ENCODE measurements at regions not wholly inside any gene's neighbourhood (a gene's known extent, or its start where the extent isn't known, plus 50 kb on each side); places are given as distances from the start of the nearest gene placed in this dataset.
"Not testable (repeated sequence)": the region's sequence is repeated elsewhere in the genome, so short reads cannot be mapped to it uniquely, and the experiment has no call there.

DNA sequence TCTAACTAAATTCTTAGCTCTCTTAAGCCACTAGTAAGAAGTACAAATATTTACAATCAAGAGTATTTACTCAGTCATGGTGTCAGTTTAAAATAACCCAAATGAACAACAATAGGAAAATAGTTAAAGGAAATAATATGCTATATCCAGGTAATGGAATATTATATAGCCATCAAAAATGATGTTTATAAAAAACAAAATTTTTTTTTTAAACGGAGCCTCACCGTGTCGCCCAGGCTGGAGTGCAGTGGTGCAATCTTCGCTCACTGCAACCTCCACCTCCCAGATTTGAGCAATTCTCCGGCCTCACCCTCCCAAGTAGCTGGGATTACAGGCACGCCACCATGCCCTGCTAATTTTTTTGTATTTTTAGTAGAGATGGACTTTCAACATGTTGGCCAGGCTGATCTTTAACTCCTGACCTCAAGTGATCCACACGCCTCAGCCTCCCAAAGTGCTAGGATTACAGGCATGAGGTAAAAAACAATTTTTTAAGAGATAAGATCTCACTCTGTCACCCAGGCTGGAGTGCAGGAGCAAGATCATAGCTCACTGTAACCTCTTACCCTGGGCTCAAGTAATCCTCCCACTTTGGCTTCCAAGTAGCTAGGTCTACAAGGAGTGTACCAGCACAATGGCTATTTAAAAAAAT, 132.5 kb downstream of the NOC3L start:
- Histone ChIP-seq H3K4me1 (ENCODE audit: control insufficient read depth in 5 of 5, insufficient read depth in 5 of 5, low read length in 5 of 5) (peaks cover 0 to 6% (median 0%) of the 10 kb centered on the region in 5 donors), H3K9me3 (ENCODE audit: control insufficient read depth in 5 of 5, low read length in 5 of 5) (no peaks in the 10 kb centered on the region), H3K9ac (ENCODE audit: low read length in 5 of 5) (no peak overlapping the region), H3K27me3 (ENCODE audit: control insufficient read depth in 5 of 5, insufficient read depth in 4 of 5, low read length in 5 of 5) (no peaks in the 10 kb centered on the region), H3K36me3 (ENCODE audit: control insufficient read depth in 5 of 5, insufficient read depth in 5 of 5, low read length in 5 of 5) (no peaks in the 10 kb centered on the region), H3K4me3 (ENCODE audit: low read depth in 1 of 5, low read length in 5 of 5) (no peak overlapping the region), H3K27ac (ENCODE audit: low read depth, low read length) (no peak overlapping the region)

DNA sequence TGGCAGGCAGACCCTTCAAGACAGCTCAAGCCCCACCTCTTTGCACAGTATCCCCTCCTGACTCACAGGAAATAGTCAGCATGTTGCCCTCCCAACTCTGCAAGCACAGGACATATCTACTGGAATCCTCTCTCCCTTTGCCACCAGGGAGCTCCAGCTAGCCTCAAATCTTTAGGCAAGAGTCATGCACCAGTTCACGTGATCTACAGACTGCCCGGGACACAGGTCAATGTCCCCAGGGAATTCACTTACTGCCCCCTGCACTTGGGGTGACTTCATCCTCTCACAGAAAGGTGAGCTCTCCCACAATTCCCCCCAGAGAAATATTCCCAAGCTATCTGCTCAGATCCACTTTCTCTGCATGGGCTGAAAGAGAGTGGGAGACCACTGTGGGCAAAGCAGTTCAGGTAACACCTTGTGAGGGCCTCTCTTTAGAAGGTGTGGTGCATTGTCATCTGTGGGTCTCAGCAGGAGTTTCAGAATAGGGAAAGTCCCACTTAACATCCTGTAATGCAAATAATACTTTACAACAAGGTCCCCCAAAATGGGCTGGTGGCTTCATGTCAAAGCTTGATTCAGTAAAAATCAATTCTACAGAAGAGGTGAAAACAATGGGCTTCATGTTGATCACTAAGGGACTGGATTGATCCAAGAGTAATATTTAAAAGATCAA, 129.9 kb downstream of the NOC3L start:
- Histone ChIP-seq H3K36me3 (ENCODE audit: control insufficient read depth in 5 of 5, insufficient read depth in 5 of 5, low read length in 5 of 5) (no peaks in the 10 kb centered on the region), H3K27me3 (ENCODE audit: control insufficient read depth in 5 of 5, insufficient read depth in 4 of 5, low read length in 5 of 5) (no peaks in the 10 kb centered on the region), H3K9ac (ENCODE audit: low read length in 5 of 5) (no peak overlapping the region), H3K4me3 (ENCODE audit: low read depth in 1 of 5, low read length in 5 of 5) (no peak overlapping the region), H3K4me1 (ENCODE audit: control insufficient read depth in 5 of 5, insufficient read depth in 5 of 5, low read length in 5 of 5) (peaks cover 0 to 8% (median 0%) of the 10 kb centered on the region in 5 donors), H3K27ac (ENCODE audit: low read depth, low read length) (no peak overlapping the region), H3K9me3 (ENCODE audit: control insufficient read depth in 5 of 5, low read length in 5 of 5) (no peaks in the 10 kb centered on the region)

DNA sequence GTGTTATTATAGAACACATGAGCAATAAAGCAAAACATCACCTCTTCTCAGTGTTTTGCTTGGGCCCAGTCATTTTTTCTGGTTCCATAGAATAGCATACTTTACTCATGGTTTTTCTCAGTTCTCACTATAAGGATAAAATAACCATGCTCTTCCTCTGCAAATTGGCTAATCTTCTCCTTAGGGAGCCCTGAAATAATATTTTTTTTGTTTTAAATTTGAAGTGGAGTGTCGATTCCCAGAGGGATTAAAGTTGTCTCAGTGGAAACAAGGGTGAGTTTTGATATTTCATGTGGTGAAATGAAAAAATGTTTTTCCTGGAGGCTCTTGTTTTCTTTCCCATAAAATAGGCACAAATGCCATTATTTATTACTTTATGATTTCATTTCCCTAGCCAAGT, 127.3 kb downstream of the NOC3L start:
- H3K9ac ChIP-seq (ENCODE audit: low read length in 5 of 5): no peak overlapping the region
- no peaks in the 10 kb centered on the region for H3K27me3 ChIP-seq (ENCODE audit: control insufficient read depth in 5 of 5, insufficient read depth in 4 of 5, low read length in 5 of 5)
- H3K9me3 ChIP-seq (ENCODE audit: control insufficient read depth in 5 of 5, low read length in 5 of 5): no peaks in the 10 kb centered on the region
- peaks cover 0 to 8% (median 0%) of the 10 kb centered on the region in 5 donors for H3K4me1 ChIP-seq (ENCODE audit: control insufficient read depth in 5 of 5, insufficient read depth in 5 of 5, low read length in 5 of 5)
- no peak overlapping the region for H3K4me3 ChIP-seq (ENCODE audit: low read depth in 1 of 5, low read length in 5 of 5)
- no peak overlapping the region for H3K27ac ChIP-seq (ENCODE audit: low read depth, low read length)
- H3K36me3 ChIP-seq (ENCODE audit: control insufficient read depth in 5 of 5, insufficient read depth in 5 of 5, low read length in 5 of 5): no peaks in the 10 kb centered on the region

DNA sequence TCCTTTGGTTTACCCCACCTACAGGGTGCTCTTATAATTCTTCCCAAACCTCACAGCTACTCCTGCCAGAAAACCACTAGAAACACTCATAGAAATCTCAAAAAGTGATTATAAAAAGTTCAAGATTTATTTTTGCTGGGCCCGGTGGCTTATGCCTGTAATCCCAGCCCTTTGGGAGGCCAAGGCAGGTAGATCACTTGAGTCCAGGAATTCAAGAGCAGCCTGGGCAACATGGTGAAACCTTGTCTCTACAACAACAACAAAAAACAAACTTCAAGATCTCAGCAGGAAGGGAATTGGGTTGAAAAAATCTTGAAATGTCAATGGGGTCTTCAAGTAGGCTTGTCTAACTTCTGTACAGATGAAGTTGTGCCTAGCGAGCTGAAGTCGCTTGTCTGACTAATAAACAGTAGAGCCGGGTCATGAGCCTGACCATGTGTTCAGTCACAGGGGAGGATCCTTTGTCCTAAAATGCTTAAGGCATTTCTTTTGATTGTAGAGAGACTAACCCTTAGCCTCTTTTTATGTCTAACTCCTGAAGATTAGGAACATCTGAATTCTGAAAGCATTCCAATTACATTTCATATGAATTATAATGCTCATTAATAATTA, 124.6 kb downstream of the NOC3L start:
- no peaks in the 10 kb centered on the region for H3K27me3 ChIP-seq (ENCODE audit: control insufficient read depth in 5 of 5, insufficient read depth in 4 of 5, low read length in 5 of 5)
- H3K4me1 ChIP-seq (ENCODE audit: control insufficient read depth in 5 of 5, insufficient read depth in 5 of 5, low read length in 5 of 5): peaks cover 0 to 12% (median 0%) of the 10 kb centered on the region in 5 donors
- H3K27ac ChIP-seq (ENCODE audit: low read depth, low read length): no peak overlapping the region
- H3K4me3 ChIP-seq (ENCODE audit: low read depth in 1 of 5, low read length in 5 of 5): no peak overlapping the region
- H3K9ac ChIP-seq (ENCODE audit: low read length in 5 of 5): no peak overlapping the region
- H3K9me3 ChIP-seq (ENCODE audit: control insufficient read depth in 5 of 5, low read length in 5 of 5): no peaks in the 10 kb centered on the region
- no peaks in the 10 kb centered on the region for H3K36me3 ChIP-seq (ENCODE audit: control insufficient read depth in 5 of 5, insufficient read depth in 5 of 5, low read length in 5 of 5)

DNA sequence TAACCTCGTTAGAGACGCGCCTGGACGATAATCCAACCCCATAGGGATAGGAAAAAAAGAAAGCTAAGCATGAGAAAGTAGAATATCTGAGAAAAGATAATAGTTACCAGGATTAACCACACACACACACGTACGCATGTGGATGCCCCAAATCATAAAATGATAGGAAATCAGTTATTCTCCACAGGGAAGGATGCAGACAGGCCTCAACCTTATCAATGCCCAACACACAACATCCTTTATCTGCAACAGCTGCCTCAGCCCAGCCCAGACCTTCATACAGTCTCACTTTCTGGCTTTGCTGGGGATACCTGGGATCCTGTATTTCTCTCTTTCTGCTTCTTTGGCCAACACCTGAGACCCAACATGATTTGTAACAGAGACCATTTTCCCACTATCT, 123.0 kb downstream of the NOC3L start:
- Histone ChIP-seq H3K36me3 (ENCODE audit: control insufficient read depth in 5 of 5, insufficient read depth in 5 of 5, low read length in 5 of 5) (no peaks in the 10 kb centered on the region), H3K27me3 (ENCODE audit: control insufficient read depth in 5 of 5, insufficient read depth in 4 of 5, low read length in 5 of 5) (no peaks in the 10 kb centered on the region), H3K9ac (ENCODE audit: low read length in 5 of 5) (no peak overlapping the region), H3K27ac (ENCODE audit: low read depth, low read length) (no peak overlapping the region), H3K4me1 (ENCODE audit: control insufficient read depth in 5 of 5, insufficient read depth in 5 of 5, low read length in 5 of 5) (peaks cover 0 to 12% (median 0%) of the 10 kb centered on the region in 5 donors), H3K9me3 (ENCODE audit: control insufficient read depth in 5 of 5, low read length in 5 of 5) (no peaks in the 10 kb centered on the region), H3K4me3 (ENCODE audit: low read depth in 1 of 5, low read length in 5 of 5) (no peak overlapping the region)

DNA sequence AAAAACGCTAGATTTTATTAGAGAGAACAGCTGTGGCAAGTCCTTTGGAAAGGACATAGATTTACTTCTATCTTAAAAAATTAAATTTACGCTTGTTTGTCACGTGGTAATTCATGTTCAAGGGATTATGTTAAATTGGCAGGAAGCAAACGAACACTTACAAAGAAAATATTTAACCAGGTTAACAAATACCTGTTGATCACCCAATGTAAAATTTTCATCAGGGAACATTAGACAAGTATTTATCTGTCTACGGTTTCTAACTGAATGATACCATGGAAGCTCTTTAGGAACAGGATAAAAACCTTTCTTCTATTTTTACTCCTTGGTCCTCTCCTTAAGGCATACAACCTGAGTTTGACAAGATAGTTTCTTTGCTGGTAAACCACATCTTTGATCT, 122.2 kb downstream of the NOC3L start:
- H3K36me3 ChIP-seq (ENCODE audit: control insufficient read depth in 5 of 5, insufficient read depth in 5 of 5, low read length in 5 of 5): no peaks in the 10 kb centered on the region
- H3K9ac ChIP-seq (ENCODE audit: low read length in 5 of 5): no peak overlapping the region
- no peaks in the 10 kb centered on the region for H3K9me3 ChIP-seq (ENCODE audit: control insufficient read depth in 5 of 5, low read length in 5 of 5)
- no peak overlapping the region for H3K4me3 ChIP-seq (ENCODE audit: low read depth in 1 of 5, low read length in 5 of 5)
- peaks cover 0 to 9% (median 0%) of the 10 kb centered on the region in 5 donors for H3K4me1 ChIP-seq (ENCODE audit: control insufficient read depth in 5 of 5, insufficient read depth in 5 of 5, low read length in 5 of 5)
- H3K27ac ChIP-seq (ENCODE audit: low read depth, low read length): no peak overlapping the region
- H3K27me3 ChIP-seq (ENCODE audit: control insufficient read depth in 5 of 5, insufficient read depth in 4 of 5, low read length in 5 of 5): no peaks in the 10 kb centered on the region

DNA sequence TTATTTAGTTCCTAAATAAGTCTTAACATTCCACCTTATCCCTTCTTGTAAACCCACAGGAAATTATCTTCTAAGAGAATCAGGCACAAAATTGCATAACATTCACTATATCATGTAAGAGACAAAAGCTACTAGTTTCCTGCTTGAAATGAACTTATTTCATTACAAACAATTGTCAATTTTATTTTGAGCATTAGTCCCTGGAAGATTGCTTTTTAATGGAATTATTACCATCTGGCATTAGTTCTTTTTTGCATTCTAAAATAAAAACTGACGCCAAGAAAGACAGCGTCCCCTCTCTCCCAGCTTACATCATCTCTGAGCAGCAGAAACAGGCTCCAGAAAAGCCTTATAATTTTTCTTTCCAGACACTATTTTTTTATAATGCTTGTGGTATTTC, 121.8 kb downstream of the NOC3L start:
- H3K4me3 ChIP-seq (ENCODE audit: low read depth in 1 of 5, low read length in 5 of 5): no peak overlapping the region
- H3K36me3 ChIP-seq (ENCODE audit: control insufficient read depth in 5 of 5, insufficient read depth in 5 of 5, low read length in 5 of 5): peaks cover 0 to 1% (median under 1%) of the 10 kb centered on the region in 5 donors
- no peaks in the 10 kb centered on the region for H3K9me3 ChIP-seq (ENCODE audit: control insufficient read depth in 5 of 5, low read length in 5 of 5)
- H3K27me3 ChIP-seq (ENCODE audit: control insufficient read depth in 5 of 5, insufficient read depth in 4 of 5, low read length in 5 of 5): no peaks in the 10 kb centered on the region
- H3K9ac ChIP-seq (ENCODE audit: low read length in 5 of 5): no peak overlapping the region
- H3K4me1 ChIP-seq (ENCODE audit: control insufficient read depth in 5 of 5, insufficient read depth in 5 of 5, low read length in 5 of 5): peaks cover 0 to 5% (median 0%) of the 10 kb centered on the region in 5 donors
- no peak overlapping the region for H3K27ac ChIP-seq (ENCODE audit: low read depth, low read length)

DNA sequence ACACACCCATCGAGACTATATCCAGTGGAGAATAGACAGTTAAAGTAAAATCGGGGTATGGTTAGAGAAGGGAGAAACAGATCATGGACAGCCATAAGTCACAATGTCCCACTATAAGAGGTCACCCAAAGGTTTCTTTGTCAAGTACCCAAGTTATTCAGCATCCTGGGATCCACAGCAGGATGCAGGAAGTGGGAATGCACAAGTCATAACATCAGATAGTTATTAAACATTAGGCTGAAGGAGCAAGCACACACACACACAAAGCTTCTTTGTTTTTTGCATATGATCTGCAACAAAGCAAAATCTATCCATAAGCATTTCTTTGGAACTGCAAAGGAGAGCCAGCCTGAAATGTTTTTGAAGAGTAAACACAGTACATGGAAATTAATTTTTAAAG, 111.6 kb downstream of the NOC3L start:
- Histone ChIP-seq H3K36me3 (ENCODE audit: control insufficient read depth in 5 of 5, insufficient read depth in 5 of 5, low read length in 5 of 5) (peaks cover 3 to 24% (median 10%) of the 10 kb centered on the region in 5 donors), H3K27me3 (ENCODE audit: control insufficient read depth in 5 of 5, insufficient read depth in 4 of 5, low read length in 5 of 5) (no peaks in the 10 kb centered on the region), H3K27ac (ENCODE audit: low read depth, low read length) (no peak overlapping the region), H3K9ac (ENCODE audit: low read length in 5 of 5) (no peak overlapping the region), H3K4me3 (ENCODE audit: low read depth in 1 of 5, low read length in 5 of 5) (no peak overlapping the region), H3K9me3 (ENCODE audit: control insufficient read depth in 5 of 5, low read length in 5 of 5) (no peaks in the 10 kb centered on the region), H3K4me1 (ENCODE audit: control insufficient read depth in 5 of 5, insufficient read depth in 5 of 5, low read length in 5 of 5) (no peaks in the 10 kb centered on the region)

DNA sequence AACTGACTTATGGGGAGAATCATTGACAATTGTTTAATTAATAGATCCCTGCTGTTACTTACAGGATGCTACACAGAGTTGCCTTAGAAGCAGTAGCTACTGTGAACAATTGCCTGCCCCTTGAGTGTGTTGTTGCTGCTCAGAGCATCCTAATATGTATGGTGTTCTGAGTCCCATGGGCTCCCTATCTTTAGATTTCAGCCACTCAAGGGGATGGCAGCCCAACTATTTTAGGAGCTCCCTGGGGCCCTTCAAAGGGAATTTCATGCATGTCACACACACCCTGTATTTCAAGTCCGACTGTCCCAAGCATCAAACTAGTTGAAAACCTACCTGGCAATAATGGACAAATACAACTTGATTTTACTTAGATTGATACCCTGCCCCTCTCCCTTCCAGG, 111.2 kb downstream of the NOC3L start:
- Histone ChIP-seq H3K27ac (ENCODE audit: low read depth, low read length) (no peak overlapping the region), H3K9ac (ENCODE audit: low read length in 5 of 5) (no peak overlapping the region), H3K36me3 (ENCODE audit: control insufficient read depth in 5 of 5, insufficient read depth in 5 of 5, low read length in 5 of 5) (peaks cover 3 to 19% (median 6%) of the 10 kb centered on the region in 5 donors), H3K4me1 (ENCODE audit: control insufficient read depth in 5 of 5, insufficient read depth in 5 of 5, low read length in 5 of 5) (no peaks in the 10 kb centered on the region), H3K9me3 (ENCODE audit: control insufficient read depth in 5 of 5, low read length in 5 of 5) (no peaks in the 10 kb centered on the region), H3K4me3 (ENCODE audit: low read depth in 1 of 5, low read length in 5 of 5) (no peak overlapping the region), H3K27me3 (ENCODE audit: control insufficient read depth in 5 of 5, insufficient read depth in 4 of 5, low read length in 5 of 5) (no peaks in the 10 kb centered on the region)

DNA sequence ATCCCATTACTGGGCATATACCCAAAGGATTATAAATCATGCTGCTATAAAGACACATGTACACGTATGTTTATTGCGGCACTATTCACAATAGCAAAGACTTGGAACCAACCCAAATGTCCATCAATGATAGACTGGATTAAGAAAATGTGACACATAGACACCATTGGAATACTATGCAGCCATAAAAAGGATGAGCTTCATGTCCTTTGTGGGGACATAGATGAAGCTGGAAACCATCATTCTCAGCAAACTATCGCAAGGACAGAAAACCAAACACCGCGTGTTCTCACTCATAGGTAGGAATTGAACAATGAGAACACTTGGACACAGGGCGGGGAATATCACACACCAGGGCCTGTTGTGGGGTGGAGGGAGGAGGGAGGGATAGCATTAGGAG, 105.3 kb downstream of the NOC3L start:
- H3K9ac ChIP-seq (ENCODE audit: low read length in 5 of 5); H3K27ac ChIP-seq (ENCODE audit: low read depth, low read length); H3K9me3 ChIP-seq (ENCODE audit: control insufficient read depth in 5 of 5, low read length in 5 of 5); H3K27me3 ChIP-seq (ENCODE audit: control insufficient read depth in 5 of 5, insufficient read depth in 4 of 5, low read length in 5 of 5); H3K4me3 ChIP-seq (ENCODE audit: low read depth in 1 of 5, low read length in 5 of 5); H3K4me1 ChIP-seq (ENCODE audit: control insufficient read depth in 5 of 5, insufficient read depth in 5 of 5, low read length in 5 of 5): not testable (repeated sequence)
- H3K36me3 ChIP-seq (ENCODE audit: control insufficient read depth in 5 of 5, insufficient read depth in 5 of 5, low read length in 5 of 5): peaks cover 0 to 14% (median 5%) of the 10 kb centered on the region in 5 donors
